ENCODE measurements at regions not wholly inside any gene's neighbourhood (a gene's known extent, or its start where the extent isn't known, plus 50 kb on each side); places are given as distances from the start of the nearest gene placed in this dataset.

- no peak overlapping the region for H3K4me3 ChIP-seq (ENCODE audit: control insufficient read depth, low read depth, low read length)
- no peak for DNase-seq (ENCODE audit: low read depth)
- TF ChIP-seq, protein P1, sequence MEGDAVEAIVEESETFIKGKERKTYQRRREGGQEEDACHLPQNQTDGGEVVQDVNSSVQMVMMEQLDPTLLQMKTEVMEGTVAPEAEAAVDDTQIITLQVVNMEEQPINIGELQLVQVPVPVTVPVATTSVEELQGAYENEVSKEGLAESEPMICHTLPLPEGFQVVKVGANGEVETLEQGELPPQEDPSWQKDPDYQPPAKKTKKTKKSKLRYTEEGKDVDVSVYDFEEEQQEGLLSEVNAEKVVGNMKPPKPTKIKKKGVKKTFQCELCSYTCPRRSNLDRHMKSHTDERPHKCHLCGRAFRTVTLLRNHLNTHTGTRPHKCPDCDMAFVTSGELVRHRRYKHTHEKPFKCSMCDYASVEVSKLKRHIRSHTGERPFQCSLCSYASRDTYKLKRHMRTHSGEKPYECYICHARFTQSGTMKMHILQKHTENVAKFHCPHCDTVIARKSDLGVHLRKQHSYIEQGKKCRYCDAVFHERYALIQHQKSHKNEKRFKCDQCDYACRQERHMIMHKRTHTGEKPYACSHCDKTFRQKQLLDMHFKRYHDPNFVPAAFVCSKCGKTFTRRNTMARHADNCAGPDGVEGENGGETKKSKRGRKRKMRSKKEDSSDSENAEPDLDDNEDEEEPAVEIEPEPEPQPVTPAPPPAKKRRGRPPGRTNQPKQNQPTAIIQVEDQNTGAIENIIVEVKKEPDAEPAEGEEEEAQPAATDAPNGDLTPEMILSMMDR (IDR thresholded peaks at IDR 0.05; ENCODE audit: control insufficient read depth, insufficient read depth, low read depth, low read length, missing control alignments), result no peak
Observed at GRCh38 chr19:28929006-28929405, 283.9 kb downstream of the UQCRFS1 start.

DNA sequence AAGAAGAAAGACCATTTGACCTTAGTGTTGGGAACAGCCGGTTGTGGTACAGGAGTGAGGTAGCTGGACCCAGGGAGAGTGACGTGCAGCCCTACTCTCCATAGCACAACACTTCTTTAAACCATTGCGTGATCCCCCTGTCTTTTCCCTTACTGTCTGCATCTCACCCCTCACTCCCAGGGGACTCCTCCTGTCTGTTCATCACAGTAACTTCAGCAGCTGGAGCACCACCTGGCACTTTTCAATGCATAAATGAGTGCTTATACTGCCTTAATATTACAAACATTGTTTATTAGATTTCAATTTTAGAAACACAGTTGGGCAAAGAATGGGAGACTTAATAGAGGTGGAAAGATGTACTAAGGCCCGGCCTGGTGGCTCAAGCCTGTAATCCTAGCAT lies 285.5 kb downstream of the UQCRFS1 start:
- H3K4me3 ChIP-seq (ENCODE audit: control insufficient read depth, low read depth, low read length), result no peak overlapping the region
- DNase-seq (ENCODE audit: low read depth), result no peak
- TF ChIP-seq, protein P1 (IDR thresholded peaks at IDR 0.05; ENCODE audit: control insufficient read depth, insufficient read depth, low read depth, low read length, missing control alignments), result no peak

- TF ChIP-seq, protein P1 (IDR thresholded peaks at IDR 0.05; ENCODE audit: control insufficient read depth, insufficient read depth, low read depth, low read length, missing control alignments), result no peak
- no peak overlapping the region for H3K4me3 ChIP-seq (ENCODE audit: control insufficient read depth, low read depth, low read length)
- no peak for DNase-seq (ENCODE audit: low read depth)
Observed at GRCh38 chr19:28920269-28921066, 292.5 kb downstream of the UQCRFS1 start.

DNA sequence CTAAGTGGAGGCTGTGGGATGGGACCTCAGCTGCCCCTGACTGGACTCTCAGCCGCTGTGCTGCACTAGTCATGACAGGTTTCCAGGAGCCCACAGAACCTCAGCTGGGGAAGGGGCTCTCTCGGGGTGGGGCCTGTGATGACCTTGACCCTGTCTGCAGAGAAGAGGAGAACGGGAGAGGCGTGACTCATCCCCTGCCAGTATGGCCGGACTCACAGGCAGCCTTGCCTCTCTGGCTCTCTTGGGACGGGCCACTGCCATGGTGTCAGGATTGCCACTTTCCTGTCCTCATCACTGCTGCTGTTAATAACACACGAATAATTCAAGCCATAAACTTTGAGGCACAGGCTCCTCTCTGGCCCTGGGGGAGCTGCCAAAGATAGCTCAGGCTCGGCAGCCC lies 295.3 kb downstream of the UQCRFS1 start:
- no peak overlapping the region for H3K4me3 ChIP-seq (ENCODE audit: control insufficient read depth, low read depth, low read length)
- no peak for DNase-seq (ENCODE audit: low read depth)
- TF ChIP-seq, protein P1 (IDR thresholded peaks at IDR 0.05; ENCODE audit: control insufficient read depth, insufficient read depth, low read depth, low read length, missing control alignments), result no peak

- TF ChIP-seq, protein P1 (IDR thresholded peaks at IDR 0.05; ENCODE audit: control insufficient read depth, insufficient read depth, low read depth, low read length, missing control alignments), result no peak
- no peak overlapping the region for H3K4me3 ChIP-seq (ENCODE audit: control insufficient read depth, low read depth, low read length)
- no peak for DNase-seq (ENCODE audit: low read depth)
Observed at GRCh38 chr19:28915737-28916460, 297.1 kb downstream of the UQCRFS1 start.

DNA sequence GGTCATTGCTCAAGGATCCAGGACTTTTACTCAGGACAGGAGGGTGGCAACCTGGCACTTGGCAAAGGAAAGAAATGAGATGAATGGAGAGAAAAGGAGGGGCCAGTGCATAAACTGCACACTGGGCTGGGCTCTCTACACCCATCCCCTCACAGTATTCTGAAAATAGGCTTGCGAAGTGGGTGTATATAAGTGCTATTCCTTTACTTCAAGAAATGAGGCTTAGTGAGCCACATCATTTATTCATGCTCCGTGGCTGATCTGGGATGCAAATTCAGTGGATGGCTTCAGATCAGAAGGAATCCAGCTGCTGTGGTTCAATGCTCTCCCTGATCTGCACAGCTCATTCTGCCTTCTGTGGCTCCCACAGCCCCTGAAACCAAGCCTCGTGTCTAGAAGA lies 297.7 kb downstream of the UQCRFS1 start:
- H3K4me3 ChIP-seq (ENCODE audit: control insufficient read depth, low read depth, low read length), result no peak overlapping the region
- DNase-seq (ENCODE audit: low read depth), result no peak
- TF ChIP-seq, protein P1 (IDR thresholded peaks at IDR 0.05; ENCODE audit: control insufficient read depth, insufficient read depth, low read depth, low read length, missing control alignments), result no peak
